Right lobe of liver (tissue), 6 donors: ENCODE measurements at regions not wholly inside any gene's neighbourhood (a gene's known extent, or its start where the extent isn't known, plus 50 kb on each side); places are given as distances from the start of the nearest gene placed in this dataset.

Experiments
- ATAC-seq, 4 donors: fragments of 200-7000 bp; cut with Tn5 transposase; one replicate each; pipeline ENCODE4 v1.9.1; 2020; ENCODE audit warnings: mild to moderate bottlenecking in 4 of 4, moderate library complexity in 4 of 4
- DNase-seq, 3 donors: peaks; one replicate each; pipeline ENCODE4 v3.0.0-alpha.2; 2020
- H3K27ac ChIP-seq, 3 donors: fragments of 200-600 bp; one replicate each; pipeline ENCODE4 v1.8.0; 2022
- H3K27me3 ChIP-seq, 2 donors: fragments of 200-600 bp; one replicate each; pipeline ENCODE4 v1.8.0; 2022
- H3K36me3 ChIP-seq, 4 donors: fragments of 200-600 bp; sonication (generic) in 1 of 4; one replicate each; pipeline versions ENCODE4 v1.5.1 to v1.8.0; 2017 to 2022; ENCODE audit warnings: control low read depth in 1 of 4
- H3K4me1 ChIP-seq, 4 donors: fragments of 200-600 bp; sonication (generic) in 1 of 4; one replicate each; pipeline versions ENCODE4 v1.5.1 to v1.8.0; 2017 to 2022; ENCODE audit warnings: control low read depth in 1 of 4
- H3K4me3 ChIP-seq, 3 donors: fragments of 200-600 bp; one replicate each; pipeline ENCODE4 v1.8.0; 2022
- H3K9me3 ChIP-seq, 4 donors: fragments of 200-600 bp; sonication (generic) in 1 of 4; one replicate each; pipeline versions ENCODE4 v1.5.1 to v1.8.0; 2017 to 2022; ENCODE audit warnings: control low read depth in 1 of 4
- CTCF ChIP-seq, 4 donors: fragments of 200-600 bp in 3 of 4; fragments of 450-650 bp in 1 of 4; IDR thresholded peaks; one replicate each; pipeline versions ENCODE4 v1.5.1 to v1.8.0; 2016 to 2022; ENCODE audit warnings: antibody characterized with exemption in 4 of 4, mild to moderate bottlenecking in 2 of 4
- POLR2A ChIP-seq: fragments of 450-650 bp; IDR thresholded peaks from one replicate; pipeline ENCODE4 v1.6.1; 2017; ENCODE audit warnings: antibody characterized with exemption, mild to moderate bottlenecking
- WGBS: methylation state at CpG from one replicate; pipeline ENCODE4 v1.1.6; 2018; ENCODE audit warnings: low coverage, low lambda C conversion rate; ENCODE audit not compliant: insufficient coverage; ENCODE audit errors: missing lambda C conversion rate; 5-methylcytosine and 5-hydroxymethylcytosine counted together
- intact Hi-C, 2 donors: fragments of 100-400 bp; cut with DNase I; formaldehyde crosslinking; loops; one replicate each; pipeline versions ENCODE4 v1.11.2 to v1.14.1; 2022
- donor health status: DM: no; HTN: yes; CAD: no.
- donor health status: DM: no; HTN: no; CAD: no.
- donor health status: DM: no; HTN: no; CAD: no.
- donor health status: DM: no; HTN: yes; CAD: no.
- donor health status: DM: no; HTN: yes; CAD: no.

- intact Hi-C loops = no loop called here
- Histone ChIP-seq H3K36me3 (no peaks in the 10 kb centered on the region), H3K27me3 (no peaks in the 10 kb centered on the region), H3K4me1 (no peaks in the 10 kb centered on the region), H3K27ac (no peak overlapping the region), H3K9me3 (no peaks in the 10 kb centered on the region), H3K4me3 (no peak overlapping the region)
- DNase-seq (no peak), ATAC-seq (no peak)
- WGBS = 48% methylated on average over 2 of the region's 3 CpGs
- TF ChIP-seq POLR2A = no peak
- TF ChIP-seq CTCF (IDR thresholded peaks at IDR 0.05) = no peak
Measured at GRCh38 chr11:80635178-80635577, 1194.3 kb upstream of the TENM4 start.

- no peaks in the 10 kb centered on the region for H3K4me1 ChIP-seq
- intact Hi-C loops = no loop called here
- no peak overlapping the region for H3K4me3 ChIP-seq
- ATAC-seq (no peak), DNase-seq (no peak)
- no peaks in the 10 kb centered on the region for H3K27me3 ChIP-seq
- 23% methylated on average over 4 of the region's 4 CpGs for WGBS
- no peaks in the 10 kb centered on the region for H3K36me3 ChIP-seq
- no peak overlapping the region for H3K27ac ChIP-seq
- H3K9me3 ChIP-seq = no peaks in the 10 kb centered on the region
- no peak for TF ChIP-seq POLR2A
- no peak for TF ChIP-seq CTCF (IDR thresholded peaks at IDR 0.05)
Measured at GRCh38 chr11:80632691-80633090, 1191.9 kb upstream of the TENM4 start.

- Histone ChIP-seq H3K4me1 (no peaks in the 10 kb centered on the region), H3K9me3 (no peaks in the 10 kb centered on the region), H3K4me3 (no peak overlapping the region), H3K27ac (no peak overlapping the region), H3K27me3 (no peaks in the 10 kb centered on the region), H3K36me3 (no peaks in the 10 kb centered on the region)
- WGBS = 40% methylated on average over 2 of the region's 2 CpGs
- intact Hi-C loops = no loop called here
- DNase-seq = no peak
- no peak for ATAC-seq
- TF ChIP-seq POLR2A (no peak), CTCF (IDR thresholded peaks at IDR 0.05) (no peak)
Measured at GRCh38 chr11:80632156-80632555, 1191.3 kb upstream of the TENM4 start.

GRCh38 chr11:80629466-80629865 lies 1188.6 kb upstream of the TENM4 start:
- intact Hi-C loops = no loop called here
- H3K27me3 ChIP-seq = no peaks in the 10 kb centered on the region
- ATAC-seq = no peak
- TF ChIP-seq POLR2A (no peak), CTCF (IDR thresholded peaks at IDR 0.05) (no peak)
- 44% methylated on average over 2 of the region's 2 CpGs for WGBS
- H3K36me3 ChIP-seq = no peaks in the 10 kb centered on the region
- H3K4me3 ChIP-seq = no peak overlapping the region
- H3K9me3 ChIP-seq = no peaks in the 10 kb centered on the region
- H3K27ac ChIP-seq = no peak overlapping the region
- H3K4me1 ChIP-seq = no peaks in the 10 kb centered on the region
- no peak for DNase-seq

GRCh38 chr11:80627364-80627763 lies 1186.5 kb upstream of the TENM4 start:
- H3K27ac ChIP-seq = no peak overlapping the region
- no peaks in the 10 kb centered on the region for H3K9me3 ChIP-seq
- no peaks in the 10 kb centered on the region for H3K4me1 ChIP-seq
- TF ChIP-seq CTCF (IDR thresholded peaks at IDR 0.05) (no peak), POLR2A (no peak)
- H3K4me3 ChIP-seq = no peak overlapping the region
- 56% methylated on average over 1 of the region's 1 CpG for WGBS
- intact Hi-C loops = no loop called here
- ATAC-seq (no peak), DNase-seq (no peak)
- H3K36me3 ChIP-seq = no peaks in the 10 kb centered on the region
- H3K27me3 ChIP-seq = no peaks in the 10 kb centered on the region
